HEK293T (cell line): ENCODE measurements at regions not wholly inside any gene's neighbourhood (a gene's known extent, or its start where the extent isn't known, plus 50 kb on each side); places are given as distances from the start of the nearest gene placed in this dataset.

Source experiments
- ARNT ChIP-seq: fragments of 450-650 bp; IDR thresholded peaks from 2 replicates; pipeline ENCODE4 v1.6.1; 2017; ENCODE audit warnings: mild to moderate bottlenecking
- ELF4 ChIP-seq: fragments of 450-650 bp; IDR thresholded peaks from 2 replicates; pipeline ENCODE4 v1.6.1; 2017; ENCODE audit warnings: antibody characterized with exemption
- L3MBTL2 ChIP-seq: fragments of 450-650 bp; conservative IDR thresholded peaks from 2 replicates; pipeline ENCODE4 v1.6.1; 2016; ENCODE audit warnings: mild to moderate bottlenecking
- SP1 ChIP-seq: fragments of 450-650 bp; IDR thresholded peaks from 2 replicates; pipeline ENCODE4 v1.6.1; 2017
- ZNF384 ChIP-seq: fragments of 450-650 bp; IDR thresholded peaks from 2 replicates; pipeline ENCODE4 v1.6.1; 2016
- TF ChIP-seq, protein P1 (sequence below): fragments of 450-650 bp; IDR thresholded peaks from 2 replicates; pipeline ENCODE4 v1.6.1; 2016

DNA sequence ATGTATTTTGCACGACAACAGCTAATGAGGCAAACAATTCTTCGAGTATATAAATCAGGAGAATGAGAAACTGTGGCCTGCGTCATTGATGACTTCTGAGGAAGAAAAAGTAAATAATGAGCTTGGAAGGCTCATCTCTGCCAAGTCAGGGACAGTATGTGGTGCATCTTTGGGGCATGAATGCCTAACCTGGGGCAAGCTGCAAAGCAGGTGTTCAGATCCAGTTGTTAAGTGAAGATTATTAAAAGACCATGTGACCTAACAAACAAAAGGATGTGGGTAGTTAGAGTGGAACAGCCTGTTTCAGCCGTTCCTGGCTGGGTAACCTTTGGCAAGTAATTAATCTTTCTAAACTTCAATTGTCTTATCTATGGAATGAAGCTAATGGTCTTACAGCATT, 93.0 kb downstream of the LYZL2 start:
- no peak for TF ChIP-seq ZNF384
- TF ChIP-seq, protein P1, sequence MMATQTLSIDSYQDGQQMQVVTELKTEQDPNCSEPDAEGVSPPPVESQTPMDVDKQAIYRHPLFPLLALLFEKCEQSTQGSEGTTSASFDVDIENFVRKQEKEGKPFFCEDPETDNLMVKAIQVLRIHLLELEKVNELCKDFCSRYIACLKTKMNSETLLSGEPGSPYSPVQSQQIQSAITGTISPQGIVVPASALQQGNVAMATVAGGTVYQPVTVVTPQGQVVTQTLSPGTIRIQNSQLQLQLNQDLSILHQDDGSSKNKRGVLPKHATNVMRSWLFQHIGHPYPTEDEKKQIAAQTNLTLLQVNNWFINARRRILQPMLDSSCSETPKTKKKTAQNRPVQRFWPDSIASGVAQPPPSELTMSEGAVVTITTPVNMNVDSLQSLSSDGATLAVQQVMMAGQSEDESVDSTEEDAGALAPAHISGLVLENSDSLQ: no peak
- no peak for TF ChIP-seq SP1
- no peak for TF ChIP-seq L3MBTL2
- no peak for TF ChIP-seq ARNT
- TF ChIP-seq ELF4: no peak
